Transverse colon (tissue), 4 donors: ENCODE measurements at regions not wholly inside any gene's neighbourhood (a gene's known extent, or its start where the extent isn't known, plus 50 kb on each side); places are given as distances from the start of the nearest gene placed in this dataset.

Experiments used
- CTCF ChIP-seq, 5 experiments: fragments of 200-600 bp in 3 of 5; fragments of 450-650 bp in 2 of 5; sonication (generic) in 3 of 5; IDR thresholded peaks; 1 replicate in 2 of 5; 2 replicates in 3 of 5; pipeline ENCODE4 v1.5.1; 2016 to 2017; ENCODE audit warnings: antibody characterized with exemption in 5 of 5, inconsistent platforms in 3 of 5, mild to moderate bottlenecking in 2 of 5, moderate library complexity in 1 of 5
- EP300 ChIP-seq: sonication (generic); formaldehyde crosslinking; IDR thresholded peaks from one replicate; pipeline ENCODE4 v1.6.1; 2017; ENCODE audit warnings: antibody characterized with exemption, low read depth
- POLR2AphosphoS5 ChIP-seq, 3 donors: sonication (generic); formaldehyde crosslinking; IDR thresholded peaks; one replicate each; pipeline ENCODE4 v1.6.1; 2016; ENCODE audit warnings: antibody characterized with exemption in 3 of 3

GRCh38 chr3:153513236-153513635 lies 351.2 kb downstream of the RAP2B start:
- TF ChIP-seq EP300, result no peak
- peak in 3 of 5 experiments; percentile 10 to 17 (median 14) for TF ChIP-seq CTCF (IDR thresholded peaks at IDR 0.05)
- TF ChIP-seq POLR2AphosphoS5 (IDR thresholded peaks at IDR 0.05), result no peak
